Fibroblast of lung (primary cell): ENCODE measurements at regions not wholly inside any gene's neighbourhood (a gene's known extent, or its start where the extent isn't known, plus 50 kb on each side); places are given as distances from the start of the nearest gene placed in this dataset.

Experiments used
- DNase-seq, 2 donors: peaks; one replicate each; pipeline versions ENCODE4 v3.0.0 to v3.0.0-alpha.2; 2010; ENCODE audit warnings: low read depth in 2 of 2
- H2AFZ ChIP-seq: 2 replicates; pipeline ENCODE4 v1.5.1; 2012; ENCODE audit warnings: low read length, control low read depth, inconsistent platforms
- H3K27ac ChIP-seq: 2 replicates; pipeline ENCODE4 v1.5.1; 2011; ENCODE audit warnings: low read length, control low read depth; ENCODE audit not compliant: insufficient read depth
- H3K27me3 ChIP-seq: 2 replicates; pipeline ENCODE4 v1.5.1; 2011; ENCODE audit warnings: mild to moderate bottlenecking, low read length; ENCODE audit not compliant: control insufficient read depth, insufficient read depth
- H3K36me3 ChIP-seq: 2 replicates; pipeline ENCODE4 v1.5.1; 2011; ENCODE audit warnings: low read length; ENCODE audit not compliant: control insufficient read depth, insufficient read depth
- H3K4me1 ChIP-seq: 2 replicates; pipeline ENCODE4 v1.5.1; 2011; ENCODE audit warnings: low read length; ENCODE audit not compliant: control insufficient read depth, insufficient read depth; ENCODE audit errors: extremely low read depth
- H3K4me2 ChIP-seq: 2 replicates; pipeline ENCODE4 v1.5.1; 2011; ENCODE audit warnings: low read length, control low read depth; ENCODE audit not compliant: insufficient read depth; ENCODE audit errors: extremely low read depth
- H3K4me3 ChIP-seq, 4 experiments: fragments of 200-600 bp in 1 of 4; sonication (generic) in 1 of 4; replicated peaks in 1 of 4; 2 replicates each; pipeline ENCODE4 v1.5.1; 2011 to 2016; ENCODE audit warnings: low read length in 4 of 4, low read depth in 3 of 4, mild to moderate bottlenecking in 3 of 4, control low read depth in 2 of 4, inconsistent platforms in 1 of 4, mixed read lengths in 1 of 4; ENCODE audit not compliant: insufficient read depth in 1 of 4; ENCODE audit errors: control extremely low read depth in 1 of 4
- H3K79me2 ChIP-seq: 2 replicates; pipeline ENCODE4 v1.5.1; 2012; ENCODE audit warnings: mild to moderate bottlenecking, low read length, inconsistent platforms; ENCODE audit not compliant: control insufficient read depth, insufficient read depth
- H3K9ac ChIP-seq: 2 replicates; pipeline ENCODE4 v1.5.1; 2011; ENCODE audit warnings: mild to moderate bottlenecking, low read length, control low read depth; ENCODE audit not compliant: insufficient read depth
- H3K9me3 ChIP-seq: 2 replicates; pipeline ENCODE4 v1.5.1; 2012; ENCODE audit warnings: low read depth, low read length; ENCODE audit not compliant: control insufficient read depth, insufficient read depth
- H4K20me1 ChIP-seq: 2 replicates; pipeline ENCODE4 v1.5.1; 2011; ENCODE audit warnings: low read length; ENCODE audit not compliant: control insufficient read depth, insufficient read depth; ENCODE audit errors: extremely low read depth
- CTCF ChIP-seq, 2 donors: IDR thresholded peaks in 1 of 2; conservative IDR thresholded peaks in 1 of 2; 1 replicate in 1 of 2; 2 replicates in 1 of 2; pipeline ENCODE4 v1.5.1; 2011 to 2012; ENCODE audit warnings: low read length in 2 of 2, control low read depth in 1 of 2, inconsistent platforms in 1 of 2, low read depth in 1 of 2, mild to moderate bottlenecking in 1 of 2
- EZH2 ChIP-seq: IDR thresholded peaks from 2 replicates; pipeline ENCODE4 v1.5.1; 2012; ENCODE audit warnings: low read length, control low read depth, mild to moderate bottlenecking; ENCODE audit errors: missing control alignments

GRCh38 chr4:182062936-182063335 lies 180.3 kb upstream of the TENM3 start:
- Histone ChIP-seq H3K36me3 (no peaks in the 10 kb centered on the region), H3K79me2 (no peaks in the 10 kb centered on the region), H4K20me1 (no peaks in the 10 kb centered on the region), H3K4me3 (no peak overlapping the region), H3K27me3 (no peaks in the 10 kb centered on the region), H3K4me2 (no peak overlapping the region), H3K27ac (no peak overlapping the region), H3K4me1 (no peaks in the 10 kb centered on the region), H2AFZ (no peak overlapping the region), H3K9me3 (no peaks in the 10 kb centered on the region), H3K9ac (no peak overlapping the region)
- TF ChIP-seq CTCF (conservative IDR thresholded peaks at IDR 0.05 in 1 of 2, IDR thresholded peaks at IDR 0.05 in 1 of 2; ENCODE audit: low read depth in 1 of 2, low read length in 2 of 2), result no peak
- TF ChIP-seq EZH2, result no peak
- peak; percentile 84 to 95 for DNase-seq

- Histone ChIP-seq H3K9me3 (no peaks in the 10 kb centered on the region), H4K20me1 (no peaks in the 10 kb centered on the region), H3K4me3 (no peak overlapping the region), H3K4me1 (no peaks in the 10 kb centered on the region), H3K36me3 (no peaks in the 10 kb centered on the region), H3K27ac (no peak overlapping the region), H3K79me2 (no peaks in the 10 kb centered on the region), H3K27me3 (no peaks in the 10 kb centered on the region), H3K4me2 (no peak overlapping the region), H3K9ac (no peak overlapping the region), H2AFZ (no peak overlapping the region)
- TF ChIP-seq CTCF (conservative IDR thresholded peaks at IDR 0.05 in 1 of 2, IDR thresholded peaks at IDR 0.05 in 1 of 2; ENCODE audit: low read depth in 1 of 2, low read length in 2 of 2), result no peak
- TF ChIP-seq EZH2, result no peak
- peak in 1 of 2 donors; percentile 27 for DNase-seq
Observed at GRCh38 chr4:182063651-182064050, 179.6 kb upstream of the TENM3 start.

- no peaks in the 10 kb centered on the region for H3K79me2 ChIP-seq
Observed at GRCh38 chr4:182065255-182065654, 177.9 kb upstream of the TENM3 start.

More at GRCh38 chr4:182065255-182065654, 177.9 kb upstream of the TENM3 start:
- Histone ChIP-seq H3K4me2 (no peak overlapping the region), H2AFZ (no peak overlapping the region), H3K27me3 (no peaks in the 10 kb centered on the region), H3K36me3 (no peaks in the 10 kb centered on the region), H3K4me1 (no peaks in the 10 kb centered on the region), H3K4me3 (no peak overlapping the region), H4K20me1 (no peaks in the 10 kb centered on the region), H3K9ac (no peak overlapping the region), H3K27ac (no peak overlapping the region), H3K9me3 (no peaks in the 10 kb centered on the region)
- no peak for DNase-seq
- TF ChIP-seq CTCF (conservative IDR thresholded peaks at IDR 0.05 in 1 of 2, IDR thresholded peaks at IDR 0.05 in 1 of 2; ENCODE audit: low read depth in 1 of 2, low read length in 2 of 2), result no peak
